K562 (cell line): ENCODE measurements at regions not wholly inside any gene's neighbourhood (a gene's known extent, or its start where the extent isn't known, plus 50 kb on each side); places are given as distances from the start of the nearest gene placed in this dataset.

Experiments
- BACH1 ChIP-seq: fragments of 200-800 bp; sonication (Bioruptor generic); IDR thresholded peaks from 2 replicates; pipeline ENCODE4 v1.6.1; 2016; ENCODE audit warnings: missing genetic modification characterization, missing compliant biosample characterization
- BHLHE40 ChIP-seq: IDR thresholded peaks from 2 replicates; pipeline ENCODE4 v1.6.1; 2011; ENCODE audit warnings: low read length, improper control_type of control experiment
- EZH2 ChIP-seq: IDR thresholded peaks from 2 replicates; pipeline ENCODE4 v1.6.1; 2012; ENCODE audit warnings: low read depth, mild to moderate bottlenecking, inconsistent platforms, low read length, borderline replicate concordance
- GABPB1 ChIP-seq: sonication (generic); formaldehyde crosslinking; IDR thresholded peaks from 2 replicates; pipeline ENCODE4 v1.8.0; 2022; ENCODE audit warnings: mild to moderate bottlenecking, missing genetic modification reagents
- KLF10 ChIP-seq: fragments of 250-450 bp; sonication (Bioruptor Pico); IDR thresholded peaks from 2 replicates; pipeline ENCODE4 v1.6.1; 2021; ENCODE audit warnings: matching md5 sums
- NR2F6 ChIP-seq: fragments of 450-650 bp; formaldehyde crosslinking; IDR thresholded peaks from 2 replicates; pipeline ENCODE4 v1.4.0; 2020; ENCODE audit warnings: mild to moderate bottlenecking
- RREB1 ChIP-seq: fragments of 250-450 bp; sonication (Bioruptor Pico); IDR thresholded peaks from 2 replicates; pipeline ENCODE4 v1.4.0; 2020
- SIRT6 ChIP-seq: IDR thresholded peaks from one replicate; pipeline ENCODE4 v1.6.1; 2012; ENCODE audit warnings: low read depth, mild to moderate bottlenecking, control low read depth, inconsistent platforms, low read length, moderate library complexity
- SRF ChIP-seq, 2 experiments: fragments of 250-450, 450-650 bp in 1 of 2; sonication (Bioruptor Pico) in 1 of 2; sonication (generic) in 1 of 2; formaldehyde crosslinking; IDR thresholded peaks; 2 replicates each; pipeline versions ENCODE4 v1.5.0 to v1.5.1; 2020 to 2022; ENCODE audit warnings: mild to moderate bottlenecking in 1 of 2, missing genetic modification reagents in 1 of 2
- XRCC5 ChIP-seq: fragments of 200-400 bp; formaldehyde crosslinking; IDR thresholded peaks from 2 replicates; pipeline ENCODE4 v1.6.1; 2017; ENCODE audit warnings: low read depth, mild to moderate bottlenecking, low read length
- TF ChIP-seq, protein P1 (sequence below), 3 experiments: IDR thresholded peaks in 2 of 3; conservative IDR thresholded peaks in 1 of 3; 2 replicates each; pipeline ENCODE4 v1.5.1; 2011 to 2012; ENCODE audit warnings: low read length in 3 of 3, mild to moderate bottlenecking in 3 of 3, control low read depth in 2 of 3, improper control_type of control experiment in 1 of 3, inconsistent platforms in 1 of 3, low read depth in 1 of 3, mixed read lengths in 1 of 3, moderate library complexity in 1 of 3; ENCODE audit not compliant: insufficient read depth in 2 of 3

DNA sequence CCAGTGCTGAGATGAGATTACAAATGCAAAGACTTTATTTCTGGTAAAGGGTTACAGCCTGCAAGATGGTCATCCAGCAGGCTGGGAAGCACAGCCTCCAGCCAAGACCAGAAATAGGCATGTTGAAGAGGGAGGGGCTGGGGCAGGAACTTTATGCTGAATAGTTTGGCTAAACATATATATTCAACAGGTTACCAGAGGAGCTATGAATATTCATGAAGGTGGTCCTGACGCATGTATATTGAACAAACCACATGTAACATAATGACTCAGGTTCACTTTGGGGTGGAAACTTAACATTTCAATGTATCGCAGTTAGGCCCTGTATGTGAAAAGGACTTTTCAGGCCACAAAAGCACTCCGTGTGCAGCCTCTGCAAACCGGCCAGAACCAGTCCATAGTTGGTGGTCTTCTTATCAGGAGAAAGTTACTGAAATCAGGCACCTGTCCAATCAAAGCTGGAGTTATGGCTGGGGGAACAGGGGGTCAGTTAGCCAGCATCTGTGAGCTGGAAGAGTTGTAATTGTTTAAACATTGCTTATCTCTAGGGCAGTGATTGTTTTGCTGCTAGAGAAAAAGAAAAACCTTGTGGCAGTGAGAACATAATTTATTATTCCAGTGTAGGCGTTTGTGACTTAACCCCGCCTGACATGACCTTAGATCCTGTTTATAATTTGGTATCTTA is 372.9 kb upstream of the AUTS2 start:
- TF ChIP-seq XRCC5 = no peak
- TF ChIP-seq, protein P1, sequence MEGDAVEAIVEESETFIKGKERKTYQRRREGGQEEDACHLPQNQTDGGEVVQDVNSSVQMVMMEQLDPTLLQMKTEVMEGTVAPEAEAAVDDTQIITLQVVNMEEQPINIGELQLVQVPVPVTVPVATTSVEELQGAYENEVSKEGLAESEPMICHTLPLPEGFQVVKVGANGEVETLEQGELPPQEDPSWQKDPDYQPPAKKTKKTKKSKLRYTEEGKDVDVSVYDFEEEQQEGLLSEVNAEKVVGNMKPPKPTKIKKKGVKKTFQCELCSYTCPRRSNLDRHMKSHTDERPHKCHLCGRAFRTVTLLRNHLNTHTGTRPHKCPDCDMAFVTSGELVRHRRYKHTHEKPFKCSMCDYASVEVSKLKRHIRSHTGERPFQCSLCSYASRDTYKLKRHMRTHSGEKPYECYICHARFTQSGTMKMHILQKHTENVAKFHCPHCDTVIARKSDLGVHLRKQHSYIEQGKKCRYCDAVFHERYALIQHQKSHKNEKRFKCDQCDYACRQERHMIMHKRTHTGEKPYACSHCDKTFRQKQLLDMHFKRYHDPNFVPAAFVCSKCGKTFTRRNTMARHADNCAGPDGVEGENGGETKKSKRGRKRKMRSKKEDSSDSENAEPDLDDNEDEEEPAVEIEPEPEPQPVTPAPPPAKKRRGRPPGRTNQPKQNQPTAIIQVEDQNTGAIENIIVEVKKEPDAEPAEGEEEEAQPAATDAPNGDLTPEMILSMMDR (IDR thresholded peaks at IDR 0.05 in 2 of 3, conservative IDR thresholded peaks at IDR 0.05 in 1 of 3; ENCODE audit: insufficient read depth in 2 of 3, low read depth in 1 of 3, low read length in 3 of 3) = no peak
- TF ChIP-seq BHLHE40 = no peak
- no peak for TF ChIP-seq NR2F6
- no peak for TF ChIP-seq SIRT6
- TF ChIP-seq BACH1 (tag) = no peak
- TF ChIP-seq EZH2 = no peak
- TF ChIP-seq RREB1 (CRISPR knock-in tag) = no peak
- TF ChIP-seq GABPB1 (CRISPR knock-in tag) = no peak
- no peak for TF ChIP-seq KLF10 (CRISPR knock-in tag)
- TF ChIP-seq SRF (CRISPR knock-in tag; IDR thresholded peaks at IDR 0.05) = no peak
